ENCODE measurements at regions not wholly inside any gene's neighbourhood (a gene's known extent, or its start where the extent isn't known, plus 50 kb on each side); places are given as distances from the start of the nearest gene placed in this dataset.
"Not testable (repeated sequence)": the region's sequence is repeated elsewhere in the genome, so short reads cannot be mapped to it uniquely, and the experiment has no call there.

GRCh38 chr3:101119535-101119934 lies 126.3 kb upstream of the ABI3BP start:
- intact Hi-C loops (cut with DNase I) = no loop called here
- no peak for TF ChIP-seq CTCF (IDR thresholded peaks at IDR 0.05)
- Histone ChIP-seq H3K9me3 (no peaks in the 10 kb centered on the region), H3K36me3 (ENCODE audit: insufficient read depth in 1 of 2, low read depth in 1 of 2) (no peaks in the 10 kb centered on the region), H3K27me3 (ENCODE audit: insufficient read depth in 3 of 3, low read length in 2 of 3) (no peaks in the 10 kb centered on the region), H3K4me3 (no peak overlapping the region), H3K4me1 (no peaks in the 10 kb centered on the region), H3K27ac (no peak overlapping the region)
- DNase-seq = no peak
- 57 to 60% (median 59%) methylated on average over 3 of the region's 3 CpGs for WGBS, 3 donors
- no peak for ATAC-seq

GRCh38 chr3:101117980-101118379 lies 124.8 kb upstream of the ABI3BP start:
- no peaks in the 10 kb centered on the region for H3K9me3 ChIP-seq
- no peaks in the 10 kb centered on the region for H3K4me1 ChIP-seq
- H3K27ac ChIP-seq = no peak overlapping the region
- no peaks in the 10 kb centered on the region for H3K36me3 ChIP-seq (ENCODE audit: insufficient read depth in 1 of 2, low read depth in 1 of 2)
- no peak for TF ChIP-seq CTCF (IDR thresholded peaks at IDR 0.05)
- 55 to 57% (median 57%) methylated on average over 2 of the region's 2 CpGs for WGBS, 3 donors
- ATAC-seq (peak in 1 of 4 donors; percentile 51), DNase-seq (no peak)
- H3K4me3 ChIP-seq = no peak overlapping the region
- H3K27me3 ChIP-seq (ENCODE audit: insufficient read depth in 3 of 3, low read length in 2 of 3) = no peaks in the 10 kb centered on the region
- intact Hi-C loops (cut with DNase I) = no loop called here

- no peaks in the 10 kb centered on the region for H3K9me3 ChIP-seq
- ATAC-seq (no peak), DNase-seq (no peak)
- intact Hi-C loops (cut with DNase I) = no loop called here
- H3K4me1 ChIP-seq = no peaks in the 10 kb centered on the region
- H3K4me3 ChIP-seq = no peak overlapping the region
- no peaks in the 10 kb centered on the region for H3K27me3 ChIP-seq (ENCODE audit: insufficient read depth in 3 of 3, low read length in 2 of 3)
- no peak overlapping the region for H3K27ac ChIP-seq
- 70 to 77% (median 74%) methylated on average over 3 of the region's 3 CpGs for WGBS, 3 donors
- no peaks in the 10 kb centered on the region for H3K36me3 ChIP-seq (ENCODE audit: insufficient read depth in 1 of 2, low read depth in 1 of 2)
- TF ChIP-seq CTCF (IDR thresholded peaks at IDR 0.05) = no peak
Measured at GRCh38 chr3:101117465-101117864, 124.2 kb upstream of the ABI3BP start.

GRCh38 chr3:101110295-101110694 lies 117.1 kb upstream of the ABI3BP start:
- 54 to 93% (median 89%) methylated on average over 3 of the region's 3 CpGs for WGBS, 3 donors

GRCh38 chr3:101104321-101104720 lies 111.1 kb upstream of the ABI3BP start:
- DNase-seq (no peak), ATAC-seq (no peak)
- H3K4me3 ChIP-seq = no peak overlapping the region
- no peaks in the 10 kb centered on the region for H3K27me3 ChIP-seq (ENCODE audit: insufficient read depth in 3 of 3, low read length in 2 of 3)
- H3K4me1 ChIP-seq = no peaks in the 10 kb centered on the region
- 26 to 52% (median 36%) methylated on average over 1 of the region's 1 CpG for WGBS, 3 donors
- no peak for TF ChIP-seq CTCF (IDR thresholded peaks at IDR 0.05)
- no peaks in the 10 kb centered on the region for H3K9me3 ChIP-seq
- H3K36me3 ChIP-seq (ENCODE audit: insufficient read depth in 1 of 2, low read depth in 1 of 2) = no peaks in the 10 kb centered on the region
- intact Hi-C loops (cut with DNase I) = no loop called here
- H3K27ac ChIP-seq = no peak overlapping the region

More at GRCh38 chr3:101110295-101110694, 117.1 kb upstream of the ABI3BP start:
- H3K27me3 ChIP-seq (ENCODE audit: insufficient read depth in 3 of 3, low read length in 2 of 3); DNase-seq; H3K4me1 ChIP-seq; ATAC-seq; intact Hi-C loops (cut with DNase I); H3K27ac ChIP-seq; H3K36me3 ChIP-seq (ENCODE audit: insufficient read depth in 1 of 2, low read depth in 1 of 2); H3K4me3 ChIP-seq; H3K9me3 ChIP-seq: not testable (repeated sequence)

All from psoas muscle (tissue), 7 donors.